NK-92 treated with Interleukin-12 subunit alpha and Interleukin-12 subunit beta, amount 100 ng/mL, for 24 hours (cell line): ENCODE measurements at regions not wholly inside any gene's neighbourhood (a gene's known extent, or its start where the extent isn't known, plus 50 kb on each side); places are given as distances from the start of the nearest gene placed in this dataset.
"Not testable (repeated sequence)": the region's sequence is repeated elsewhere in the genome, so short reads cannot be mapped to it uniquely, and the experiment has no call there.

Source experiments
- DNase-seq: peaks from one replicate; lab custom pipeline; 2025; lab: John Stamatoyannopoulos, UW

DNA sequence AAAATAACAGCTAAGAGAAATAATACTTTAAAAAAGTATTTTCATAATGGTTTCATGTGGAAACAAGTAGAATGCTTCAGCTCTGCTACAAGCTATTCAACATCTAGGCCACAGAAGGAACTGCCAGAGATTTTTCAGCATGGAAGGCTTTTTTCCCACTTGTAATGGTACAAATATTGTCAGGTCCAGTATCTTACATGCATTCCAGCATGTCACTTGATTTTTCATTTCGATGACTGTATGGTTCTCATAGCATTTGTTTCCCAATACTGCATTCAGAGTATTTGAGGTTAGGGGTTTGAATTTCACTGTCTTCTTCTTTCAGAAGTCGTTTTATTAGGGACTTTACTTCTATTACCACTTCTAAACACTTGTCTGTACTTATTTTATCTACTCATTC, 1701.5 kb upstream of the FLRT2 start:
- DNase-seq: no peak

- DNase-seq: no peak
These were observed 1699.6 kb upstream of the FLRT2 start for GRCh38 chr14:83830316-83830715.

- DNase-seq: no peak
These were observed 1691.7 kb upstream of the FLRT2 start for GRCh38 chr14:83838226-83838625.

- no peak for DNase-seq
These were observed 1687.4 kb upstream of the FLRT2 start for GRCh38 chr14:83842547-83842946.

GRCh38 chr14:83847102-83847501, 1682.8 kb upstream of the FLRT2 start:
- DNase-seq: no peak

DNA sequence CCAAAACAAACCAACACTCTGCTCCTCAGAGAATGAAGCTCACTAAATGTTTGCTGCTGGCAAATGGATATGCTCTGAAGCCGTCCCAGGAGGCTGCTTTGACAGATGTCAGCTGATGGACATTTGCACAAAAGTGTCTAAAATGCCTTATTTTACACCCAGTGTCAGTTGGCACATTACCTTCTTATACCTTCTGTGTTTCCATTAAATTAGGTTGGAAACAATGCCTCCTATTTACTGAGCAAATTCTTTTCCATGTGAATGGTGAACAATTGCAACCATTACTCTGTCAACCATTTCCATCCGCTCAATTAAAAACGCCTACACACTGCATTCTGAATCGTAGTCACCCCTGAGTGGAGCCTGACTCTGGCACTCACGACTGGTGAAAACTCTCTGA, 1679.9 kb upstream of the FLRT2 start:
- DNase-seq: no peak

DNA sequence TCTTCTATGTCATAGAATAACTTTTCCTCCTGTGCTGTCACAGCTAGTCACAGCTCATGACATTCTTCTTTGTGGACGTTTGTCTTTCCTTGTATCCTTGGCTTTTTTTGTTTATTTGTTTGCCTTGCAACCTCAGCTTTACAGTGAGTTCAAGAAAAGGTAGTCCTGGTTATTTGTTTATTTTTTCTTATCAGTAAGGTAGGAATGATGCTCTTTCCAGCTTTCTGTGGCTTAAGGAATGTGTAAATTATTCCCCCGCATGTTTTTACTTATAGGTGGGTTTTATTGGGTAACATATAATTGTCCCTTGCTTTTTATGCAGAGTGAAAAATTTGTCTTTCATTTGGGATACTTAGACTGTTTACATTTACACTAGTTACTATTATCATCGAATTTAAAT, 1673.6 kb upstream of the FLRT2 start:
- no peak for DNase-seq

DNA sequence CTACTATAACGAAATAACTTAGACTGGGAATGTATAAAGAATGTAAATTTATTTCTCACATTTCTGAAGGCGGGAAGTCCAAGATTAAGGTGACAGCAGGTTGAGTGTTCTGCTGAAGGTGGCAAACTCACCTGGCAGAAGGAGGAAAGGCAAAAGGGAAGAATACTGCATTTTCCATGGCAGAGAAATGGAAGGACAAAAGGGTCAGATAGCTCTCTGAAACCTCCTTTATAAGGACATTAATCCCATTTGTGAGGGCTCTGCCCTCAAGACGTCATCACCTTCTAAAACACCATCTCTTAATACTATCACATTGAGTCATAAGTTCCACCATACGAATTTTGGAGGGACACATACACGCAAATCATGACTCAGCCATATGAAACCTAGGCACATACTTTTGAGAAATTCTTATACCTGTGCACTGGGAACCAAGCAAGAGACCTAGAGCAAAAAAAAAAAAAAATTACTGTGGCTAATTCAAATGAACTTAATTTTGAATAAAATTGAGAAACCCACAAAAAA, 1669.3 kb upstream of the FLRT2 start:
- DNase-seq: no peak

GRCh38 chr14:83863042-83863774, 1666.7 kb upstream of the FLRT2 start:
- no peak for DNase-seq

GRCh38 chr14:83864106-83864505, 1665.8 kb upstream of the FLRT2 start:
- no peak for DNase-seq

DNA sequence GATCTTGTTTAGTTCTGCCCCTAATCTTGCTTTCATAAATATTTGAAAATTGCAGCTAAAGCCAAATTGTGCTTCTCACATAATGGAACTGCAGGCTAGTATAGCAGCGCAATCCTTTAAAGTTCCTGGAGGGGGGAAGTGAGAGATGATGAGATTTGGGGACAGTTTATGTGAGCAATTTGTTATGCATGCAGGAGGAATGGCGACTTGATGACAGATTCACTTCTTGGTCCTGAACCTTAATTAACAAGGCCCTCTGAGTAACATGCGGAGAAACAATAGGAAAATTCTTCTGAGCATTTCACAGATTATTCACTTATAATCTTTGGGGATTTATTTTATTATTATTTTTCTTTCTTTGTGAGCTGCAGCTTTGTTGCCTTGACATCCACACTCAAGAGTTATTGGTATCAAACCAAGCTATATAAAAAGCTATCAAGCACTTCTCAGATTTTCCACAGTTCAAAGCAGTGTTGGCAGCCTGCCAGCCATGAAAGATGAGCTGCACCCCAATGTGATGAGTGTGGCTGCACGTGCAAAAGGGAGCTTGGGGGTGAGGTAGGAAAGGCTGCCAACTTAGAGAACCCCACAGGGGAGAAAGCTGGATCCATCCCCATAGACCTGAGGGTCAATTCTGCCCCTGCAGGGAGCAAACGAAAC, 1662.2 kb upstream of the FLRT2 start:
- DNase-seq: no peak

- no peak for DNase-seq
These were observed 1659.2 kb upstream of the FLRT2 start for GRCh38 chr14:83870546-83871270.

- no peak for DNase-seq
These were observed 1656.3 kb upstream of the FLRT2 start for GRCh38 chr14:83873669-83874068.

- DNase-seq: no peak
These were observed 1655.3 kb upstream of the FLRT2 start for GRCh38 chr14:83874662-83875061.

GRCh38 chr14:83883732-83884131, 1646.2 kb upstream of the FLRT2 start:
- no peak for DNase-seq

DNA sequence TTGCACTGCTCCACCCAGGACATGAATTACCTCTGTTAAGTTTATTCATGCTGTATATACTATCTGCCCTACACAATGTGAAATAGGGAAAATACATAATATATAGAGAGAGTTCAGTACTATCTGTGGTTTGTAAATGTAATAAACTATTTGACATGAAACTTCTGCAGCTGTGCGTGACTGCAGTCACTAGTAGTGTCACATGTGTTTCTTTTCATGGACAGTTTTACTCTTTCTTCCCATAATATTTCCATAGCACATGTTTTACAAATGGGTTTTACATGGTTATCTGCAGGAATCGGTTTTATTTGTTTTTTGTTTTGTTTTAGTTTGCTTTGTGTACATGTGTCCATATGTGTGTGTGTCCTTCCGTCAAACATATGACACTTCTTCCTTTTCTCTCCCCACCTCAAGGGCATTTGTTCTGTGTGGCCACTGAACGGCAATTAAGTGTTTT, 1644.1 kb upstream of the FLRT2 start:
- DNase-seq: no peak

DNA sequence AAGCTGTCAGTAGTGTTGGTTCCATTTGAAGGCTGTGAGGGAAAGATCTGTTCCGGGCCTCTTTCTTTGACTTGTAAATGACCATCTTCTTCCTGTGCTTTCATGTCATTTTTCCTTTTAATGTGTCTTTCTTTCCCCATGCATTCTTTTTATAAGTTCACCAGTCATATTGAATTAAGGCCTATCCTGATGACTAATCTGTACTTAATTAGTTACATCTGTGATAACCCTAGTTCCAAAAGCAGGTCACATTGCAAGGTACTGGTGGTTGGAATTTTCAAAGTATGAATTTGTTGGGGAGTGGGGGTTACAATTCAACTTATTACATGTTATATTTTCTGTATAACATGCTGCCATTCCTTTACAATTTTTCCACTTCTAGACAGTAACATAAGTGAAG, 1642.1 kb upstream of the FLRT2 start:
- no peak for DNase-seq

DNA sequence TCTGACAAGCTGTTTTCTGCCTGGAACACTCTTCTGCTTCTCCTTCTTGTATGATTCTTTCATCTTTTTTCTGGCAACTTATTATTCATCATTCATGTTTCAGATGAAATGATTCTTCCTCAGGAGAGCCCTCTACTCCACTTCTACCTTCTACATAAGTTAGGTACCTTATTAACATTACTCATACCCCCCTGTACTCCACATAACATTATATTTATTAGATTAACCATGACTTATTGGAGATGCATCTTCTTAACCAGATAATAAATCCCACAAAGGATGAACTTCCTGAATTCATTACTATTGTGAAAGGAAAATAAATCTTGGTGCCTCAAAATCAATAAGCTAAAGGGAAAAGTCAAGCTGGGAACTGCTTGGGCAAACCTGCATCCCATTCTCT, 1636.5 kb upstream of the FLRT2 start:
- no peak for DNase-seq

DNA sequence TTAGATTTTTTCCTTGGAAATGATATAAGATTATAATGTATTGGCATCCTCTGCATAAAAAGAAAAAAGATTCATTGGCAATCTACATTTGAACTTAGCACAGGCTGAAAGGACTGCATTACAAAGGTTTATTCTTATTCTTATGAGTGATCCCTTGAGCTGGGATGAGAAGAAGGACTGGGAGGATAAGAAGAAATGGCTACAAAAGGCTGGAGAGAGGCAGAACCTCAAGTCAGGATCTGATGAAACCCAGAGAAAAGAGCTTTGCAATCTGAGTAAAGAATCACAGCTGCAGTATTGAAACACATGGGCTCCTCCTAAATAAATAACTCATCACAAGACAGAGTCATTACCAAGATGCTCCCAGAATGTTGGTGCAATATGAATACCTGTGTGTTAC, 1635.4 kb upstream of the FLRT2 start:
- no peak for DNase-seq

- DNase-seq: not testable (repeated sequence)
These were observed 1631.4 kb upstream of the FLRT2 start for GRCh38 chr14:83898558-83898957.

DNA sequence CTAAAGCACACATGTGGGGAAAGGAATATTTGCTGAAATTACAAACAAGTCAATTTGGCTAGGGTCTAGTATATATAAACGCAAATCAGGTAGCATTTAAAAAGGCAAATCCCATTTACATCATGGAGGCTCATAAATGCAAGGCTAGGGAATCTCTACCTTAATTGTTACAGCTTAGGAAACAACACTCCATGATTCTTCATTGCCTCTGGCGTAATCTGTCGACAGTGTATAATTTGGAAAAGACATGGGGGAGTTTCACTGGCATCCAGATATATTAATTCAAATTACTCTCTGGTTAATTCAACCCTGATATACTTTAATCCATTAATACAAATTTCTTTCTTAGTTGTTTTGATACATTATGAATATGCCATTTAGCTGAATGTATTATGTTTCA, 1630.2 kb upstream of the FLRT2 start:
- DNase-seq: no peak

DNA sequence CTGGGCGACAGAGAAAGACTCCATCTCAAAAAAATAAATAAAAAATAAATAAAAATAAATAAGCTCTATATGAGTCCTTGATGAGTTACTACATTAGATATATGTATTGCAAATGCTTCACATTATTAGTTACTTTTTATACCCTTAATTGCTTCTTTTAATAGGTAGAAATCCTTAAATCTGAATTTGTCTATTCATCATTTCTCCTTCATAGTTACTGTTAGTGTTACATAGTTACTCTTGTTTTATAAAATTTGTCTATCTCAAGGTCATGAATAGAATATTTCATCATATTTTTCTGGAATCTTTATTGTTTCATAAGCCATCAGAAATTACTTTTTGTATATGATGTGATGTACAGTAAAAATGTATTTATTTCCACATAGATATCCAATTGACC, 1624.8 kb upstream of the FLRT2 start:
- DNase-seq: no peak

GRCh38 chr14:83908419-83908818, 1621.5 kb upstream of the FLRT2 start:
- no peak for DNase-seq
